ENCODE measurements at regions not wholly inside any gene's neighbourhood (a gene's known extent, or its start where the extent isn't known, plus 50 kb on each side); places are given as distances from the start of the nearest gene placed in this dataset.
"Not testable (repeated sequence)": the region's sequence is repeated elsewhere in the genome, so short reads cannot be mapped to it uniquely, and the experiment has no call there.

GRCh38 chr15:35246451-35246850 lies 161.4 kb upstream of the NANOGP8 start:
- WGBS, 2 donors: 71 to 74% methylated on average over 4 of the region's 4 CpGs
- TF ChIP-seq CTCF (IDR thresholded peaks at IDR 0.05): no peak
- intact Hi-C loops (cut with DNase I): no loop called here

GRCh38 chr15:35245681-35246080 lies 160.6 kb upstream of the NANOGP8 start:
- H3K27ac ChIP-seq; H3K4me1 ChIP-seq; intact Hi-C loops (cut with DNase I); H3K36me3 ChIP-seq; H3K9me3 ChIP-seq; DNase-seq; H3K4me3 ChIP-seq; ATAC-seq; H3K27me3 ChIP-seq: not testable (repeated sequence)
- WGBS, 2 donors: 53 to 76% methylated on average over 2 of the region's 2 CpGs

More at GRCh38 chr15:35246451-35246850, 161.4 kb upstream of the NANOGP8 start:
- no peaks in the 10 kb centered on the region for H3K27me3 ChIP-seq
- no peak overlapping the region for H3K27ac ChIP-seq
- ATAC-seq: no peak
- H3K4me1 ChIP-seq: no peaks in the 10 kb centered on the region
- no peak overlapping the region for H3K4me3 ChIP-seq
- no peak for DNase-seq
- no peaks in the 10 kb centered on the region for H3K9me3 ChIP-seq
- H3K36me3 ChIP-seq: no peaks in the 10 kb centered on the region

- H3K27me3 ChIP-seq: no peaks in the 10 kb centered on the region
- 81% methylated on average over 3 of the region's 3 CpGs for WGBS, 2 donors
- H3K9me3 ChIP-seq: no peaks in the 10 kb centered on the region
- intact Hi-C loops (cut with DNase I): no loop called here
- TF ChIP-seq CTCF (IDR thresholded peaks at IDR 0.05): no peak
- no peaks in the 10 kb centered on the region for H3K36me3 ChIP-seq
- no peak for ATAC-seq
- H3K27ac ChIP-seq: no peak overlapping the region
- no peaks in the 10 kb centered on the region for H3K4me1 ChIP-seq
- DNase-seq: no peak
- no peak overlapping the region for H3K4me3 ChIP-seq
Measured at GRCh38 chr15:35244227-35244626, 159.1 kb upstream of the NANOGP8 start.

- Histone ChIP-seq H3K27ac (no peak overlapping the region), H3K9me3 (no peaks in the 10 kb centered on the region), H3K27me3 (no peaks in the 10 kb centered on the region), H3K36me3 (no peaks in the 10 kb centered on the region), H3K4me3 (no peak overlapping the region), H3K4me1 (no peaks in the 10 kb centered on the region)
- no peak for ATAC-seq
- DNase-seq: no peak
- intact Hi-C loops (cut with DNase I): no loop called here
- WGBS, 2 donors: 95 to 98% methylated on average over 3 of the region's 3 CpGs
- TF ChIP-seq CTCF (IDR thresholded peaks at IDR 0.05): no peak
Measured at GRCh38 chr15:35243758-35244157, 158.7 kb upstream of the NANOGP8 start.

- DNase-seq, ATAC-seq: not testable (repeated sequence)
- WGBS, 2 donors: 71 to 91% methylated on average over 5 of the region's 6 CpGs
Measured at GRCh38 chr15:35239693-35240092, 154.6 kb upstream of the NANOGP8 start.

GRCh38 chr15:35238448-35238847 lies 153.4 kb upstream of the NANOGP8 start:
- DNase-seq; H3K27me3 ChIP-seq; H3K36me3 ChIP-seq; intact Hi-C loops (cut with DNase I); H3K4me1 ChIP-seq; H3K27ac ChIP-seq; ATAC-seq; H3K9me3 ChIP-seq; H3K4me3 ChIP-seq: not testable (repeated sequence)
- WGBS, 2 donors: 93 to 96% methylated on average over 3 of the region's 3 CpGs

More at GRCh38 chr15:35239693-35240092, 154.6 kb upstream of the NANOGP8 start:
- H3K4me1 ChIP-seq; H3K9me3 ChIP-seq; H3K4me3 ChIP-seq; H3K27me3 ChIP-seq; H3K36me3 ChIP-seq; H3K27ac ChIP-seq; intact Hi-C loops (cut with DNase I): not testable (repeated sequence)

Data from heart right ventricle (tissue), 16 donors.